ENCODE measurements at regions not wholly inside any gene's neighbourhood (a gene's known extent, or its start where the extent isn't known, plus 50 kb on each side); places are given as distances from the start of the nearest gene placed in this dataset.

GRCh38 chr15:94107652-94108051 lies 123.7 kb upstream of the MCTP2 start:
- H3K4me3 Mint-ChIP-seq (ENCODE audit: low read depth, unreplicated experiment): no peak overlapping the region
- TF ChIP-seq, protein P1, sequence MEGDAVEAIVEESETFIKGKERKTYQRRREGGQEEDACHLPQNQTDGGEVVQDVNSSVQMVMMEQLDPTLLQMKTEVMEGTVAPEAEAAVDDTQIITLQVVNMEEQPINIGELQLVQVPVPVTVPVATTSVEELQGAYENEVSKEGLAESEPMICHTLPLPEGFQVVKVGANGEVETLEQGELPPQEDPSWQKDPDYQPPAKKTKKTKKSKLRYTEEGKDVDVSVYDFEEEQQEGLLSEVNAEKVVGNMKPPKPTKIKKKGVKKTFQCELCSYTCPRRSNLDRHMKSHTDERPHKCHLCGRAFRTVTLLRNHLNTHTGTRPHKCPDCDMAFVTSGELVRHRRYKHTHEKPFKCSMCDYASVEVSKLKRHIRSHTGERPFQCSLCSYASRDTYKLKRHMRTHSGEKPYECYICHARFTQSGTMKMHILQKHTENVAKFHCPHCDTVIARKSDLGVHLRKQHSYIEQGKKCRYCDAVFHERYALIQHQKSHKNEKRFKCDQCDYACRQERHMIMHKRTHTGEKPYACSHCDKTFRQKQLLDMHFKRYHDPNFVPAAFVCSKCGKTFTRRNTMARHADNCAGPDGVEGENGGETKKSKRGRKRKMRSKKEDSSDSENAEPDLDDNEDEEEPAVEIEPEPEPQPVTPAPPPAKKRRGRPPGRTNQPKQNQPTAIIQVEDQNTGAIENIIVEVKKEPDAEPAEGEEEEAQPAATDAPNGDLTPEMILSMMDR (IDR thresholded peaks at IDR 0.05; ENCODE audit: unreplicated experiment): no peak
- peaks cover 25% of the 10 kb centered on the region for H3K27me3 Mint-ChIP-seq (ENCODE audit: unreplicated experiment)
- no peaks in the 10 kb centered on the region for H3K9me3 Mint-ChIP-seq (ENCODE audit: low read depth, unreplicated experiment)
- H3K36me3 Mint-ChIP-seq (ENCODE audit: insufficient read depth, unreplicated experiment): peaks cover 5% of the 10 kb centered on the region
- no peaks in the 10 kb centered on the region for H3K4me1 Mint-ChIP-seq (ENCODE audit: low read depth, unreplicated experiment)
- CTCF ChIA-PET: interaction anchor here (1.2 kb wide), 1 partner anchor 12 kb away, joined by 6 read pairs; no protein-coding TSS in a partner anchor
- no peak overlapping the region for H3K27ac Mint-ChIP-seq (ENCODE audit: unreplicated experiment)
- BruUV-seq (replicated peaks): no TSS peak
- intact Hi-C loops (cut with micrococcal nuclease; ENCODE audit: unreplicated experiment): no loop called here
- no peak for DNase-seq

- intact Hi-C loops (cut with micrococcal nuclease; ENCODE audit: unreplicated experiment): no loop called here
- Mint-ChIP-seq H3K27ac (ENCODE audit: unreplicated experiment) (no peak overlapping the region), H3K9me3 (ENCODE audit: low read depth, unreplicated experiment) (no peaks in the 10 kb centered on the region), H3K36me3 (ENCODE audit: insufficient read depth, unreplicated experiment) (peaks cover 5% of the 10 kb centered on the region), H3K27me3 (ENCODE audit: unreplicated experiment) (peaks cover 23% of the 10 kb centered on the region), H3K4me3 (ENCODE audit: low read depth, unreplicated experiment) (no peak overlapping the region), H3K4me1 (ENCODE audit: low read depth, unreplicated experiment) (no peaks in the 10 kb centered on the region)
- CTCF ChIA-PET: no interaction called here
- TF ChIP-seq, protein P1 (IDR thresholded peaks at IDR 0.05; ENCODE audit: unreplicated experiment): no peak
- DNase-seq: no peak
- BruUV-seq (replicated peaks): no TSS peak
These were observed 125.6 kb upstream of the MCTP2 start for GRCh38 chr15:94105760-94106159.

- no TSS peak for BruUV-seq (replicated peaks)
- no peak overlapping the region for H3K4me3 Mint-ChIP-seq (ENCODE audit: low read depth, unreplicated experiment)
- H3K36me3 Mint-ChIP-seq (ENCODE audit: insufficient read depth, unreplicated experiment): peaks cover 5% of the 10 kb centered on the region
- TF ChIP-seq, protein P1 (IDR thresholded peaks at IDR 0.05; ENCODE audit: unreplicated experiment): no peak
- H3K27ac Mint-ChIP-seq (ENCODE audit: unreplicated experiment): no peak overlapping the region
- H3K4me1 Mint-ChIP-seq (ENCODE audit: low read depth, unreplicated experiment): no peaks in the 10 kb centered on the region
- peaks cover 6% of the 10 kb centered on the region for H3K27me3 Mint-ChIP-seq (ENCODE audit: unreplicated experiment)
- no peak for DNase-seq
- intact Hi-C loops (cut with micrococcal nuclease; ENCODE audit: unreplicated experiment): no loop called here
- H3K9me3 Mint-ChIP-seq (ENCODE audit: low read depth, unreplicated experiment): no peaks in the 10 kb centered on the region
- CTCF ChIA-PET: no interaction called here
These were observed 130.5 kb upstream of the MCTP2 start for GRCh38 chr15:94100863-94101262.

DNA sequence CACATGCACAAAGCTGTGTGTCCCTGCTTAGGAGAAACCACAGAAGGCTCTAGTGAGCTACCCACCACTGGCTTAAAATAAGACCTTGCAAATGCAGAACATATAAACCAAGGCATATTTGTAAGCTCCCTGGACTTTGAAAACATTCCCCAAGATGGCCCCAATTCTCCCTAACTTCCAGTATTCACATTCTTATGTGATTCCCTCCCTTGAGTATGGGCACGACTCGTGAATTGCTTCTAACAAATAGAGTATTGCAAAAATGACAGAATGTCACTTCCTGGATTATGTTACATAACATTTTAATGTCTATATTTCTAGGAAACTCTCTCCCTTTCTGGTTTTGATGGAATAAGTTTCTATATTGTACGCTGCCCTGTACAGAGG lies 131.8 kb upstream of the MCTP2 start:
- H3K4me1 Mint-ChIP-seq (ENCODE audit: low read depth, unreplicated experiment): no peaks in the 10 kb centered on the region
- no peak overlapping the region for H3K4me3 Mint-ChIP-seq (ENCODE audit: low read depth, unreplicated experiment)
- H3K27ac Mint-ChIP-seq (ENCODE audit: unreplicated experiment): no peak overlapping the region
- CTCF ChIA-PET: no interaction called here
- no peaks in the 10 kb centered on the region for H3K27me3 Mint-ChIP-seq (ENCODE audit: unreplicated experiment)
- no peaks in the 10 kb centered on the region for H3K9me3 Mint-ChIP-seq (ENCODE audit: low read depth, unreplicated experiment)
- H3K36me3 Mint-ChIP-seq (ENCODE audit: insufficient read depth, unreplicated experiment): peaks cover 5% of the 10 kb centered on the region
- no TSS peak for BruUV-seq (replicated peaks)
- intact Hi-C loops (cut with micrococcal nuclease; ENCODE audit: unreplicated experiment): no loop called here
- DNase-seq: no peak
- TF ChIP-seq, protein P1 (IDR thresholded peaks at IDR 0.05; ENCODE audit: unreplicated experiment): no peak
